ENCODE measurements at regions not wholly inside any gene's neighbourhood (a gene's known extent, or its start where the extent isn't known, plus 50 kb on each side); places are given as distances from the start of the nearest gene placed in this dataset.
"Not testable (repeated sequence)": the region's sequence is repeated elsewhere in the genome, so short reads cannot be mapped to it uniquely, and the experiment has no call there.

DNA sequence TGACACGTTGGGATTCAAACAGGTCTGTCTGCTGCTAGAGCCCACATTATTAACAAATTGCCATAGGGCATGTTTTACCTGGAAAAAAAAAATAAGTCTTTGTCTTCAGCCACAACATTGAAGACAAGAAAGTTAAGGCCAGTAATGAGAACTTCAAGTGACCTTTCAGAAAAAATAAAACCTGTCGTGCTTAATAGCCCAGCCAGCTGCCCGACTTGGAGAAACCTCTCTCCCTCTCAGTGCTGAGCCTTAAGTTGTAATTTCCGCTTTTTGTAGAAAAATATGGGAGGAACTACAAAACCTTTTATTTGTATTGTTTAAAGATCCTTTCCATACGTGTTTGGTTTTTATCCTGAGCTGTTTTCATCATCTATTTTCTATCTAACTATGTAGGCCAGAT lies 454.3 kb upstream of the SLITRK6 start:
- not testable (repeated sequence) for H3K27me3 Mint-ChIP-seq, DNase-seq, ATAC-seq, H3K27ac Mint-ChIP-seq, H3K4me3 Mint-ChIP-seq, H3K4me1 Mint-ChIP-seq, H3K9me3 Mint-ChIP-seq

DNA sequence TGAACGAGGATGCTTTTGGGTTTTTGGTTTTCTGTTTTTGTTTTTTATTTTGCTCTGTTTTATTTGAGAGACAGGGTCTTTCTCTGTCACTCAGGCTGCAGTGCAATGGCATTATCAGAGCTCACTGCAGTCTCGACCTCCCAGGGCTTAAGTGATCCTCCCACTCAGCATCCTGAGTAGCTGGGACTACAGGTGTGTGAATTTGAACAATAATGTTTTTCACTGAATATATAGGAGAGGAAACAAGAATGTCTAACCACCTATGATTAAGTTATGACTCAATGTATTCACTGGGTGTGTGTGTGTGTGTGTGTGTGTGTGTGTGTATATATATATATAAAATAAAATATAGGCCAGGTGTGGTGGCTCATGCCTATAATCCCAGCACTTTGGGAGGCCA lies 456.6 kb upstream of the SLITRK6 start:
- not testable (repeated sequence) for H3K4me3 Mint-ChIP-seq, H3K9me3 Mint-ChIP-seq, H3K27ac Mint-ChIP-seq, H3K27me3 Mint-ChIP-seq, DNase-seq, H3K4me1 Mint-ChIP-seq, ATAC-seq

DNA sequence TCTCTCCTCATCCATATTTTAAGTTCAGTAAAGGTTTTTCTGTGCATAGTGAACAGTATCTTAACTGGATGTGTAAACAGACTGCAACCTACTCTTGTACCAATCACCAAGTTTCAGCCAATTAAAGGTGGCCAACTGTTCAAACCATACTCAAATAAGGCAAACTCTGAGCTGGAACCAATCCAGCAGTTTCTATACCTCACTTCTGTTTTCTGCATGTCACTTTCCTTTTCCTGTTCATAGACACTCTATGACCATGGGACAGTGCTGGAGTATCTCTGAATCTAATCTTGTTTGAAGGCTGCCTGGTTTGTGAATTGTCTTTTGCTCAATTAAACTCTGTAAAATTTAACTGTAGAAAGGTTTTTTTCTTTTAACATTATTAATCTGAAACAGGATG lies 470.3 kb upstream of the SLITRK6 start:
- Mint-ChIP-seq H3K9me3 (peaks cover 0 to 8% of the 10 kb centered on the region in 2 donors), H3K27ac (no peak overlapping the region), H3K4me1 (no peaks in the 10 kb centered on the region)

DNA sequence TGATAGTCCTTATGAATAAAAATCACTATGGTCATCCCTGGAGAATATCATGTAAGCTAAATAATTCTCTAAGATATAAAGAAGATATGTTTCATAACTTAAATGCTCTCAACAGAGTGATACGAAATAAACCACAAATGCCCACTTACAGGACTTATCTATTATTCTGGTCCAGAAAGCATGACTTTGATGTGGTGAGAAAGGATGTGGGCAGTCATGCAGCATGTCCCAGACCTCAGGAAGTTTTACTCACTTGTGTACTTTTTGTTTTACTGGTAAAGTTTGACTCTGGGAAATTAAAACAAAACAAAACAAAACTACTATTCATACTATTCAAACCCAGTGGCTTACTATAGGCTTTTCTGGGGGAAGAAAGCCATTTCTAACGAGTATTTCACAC lies 483.2 kb upstream of the SLITRK6 start:
- no peak for DNase-seq
- Mint-ChIP-seq H3K27ac (no peak overlapping the region), H3K4me1 (no peaks in the 10 kb centered on the region), H3K27me3 (no peaks in the 10 kb centered on the region), H3K9me3 (peaks cover 0 to 1% of the 10 kb centered on the region in 2 donors), H3K4me3 (no peak overlapping the region)
- ATAC-seq: no peak

More for the DNA sequence above, 470.3 kb upstream of the SLITRK6 start:
- H3K4me3 Mint-ChIP-seq: no peak overlapping the region
- DNase-seq (no peak), ATAC-seq (no peak)
- no peaks in the 10 kb centered on the region for H3K27me3 Mint-ChIP-seq

DNA sequence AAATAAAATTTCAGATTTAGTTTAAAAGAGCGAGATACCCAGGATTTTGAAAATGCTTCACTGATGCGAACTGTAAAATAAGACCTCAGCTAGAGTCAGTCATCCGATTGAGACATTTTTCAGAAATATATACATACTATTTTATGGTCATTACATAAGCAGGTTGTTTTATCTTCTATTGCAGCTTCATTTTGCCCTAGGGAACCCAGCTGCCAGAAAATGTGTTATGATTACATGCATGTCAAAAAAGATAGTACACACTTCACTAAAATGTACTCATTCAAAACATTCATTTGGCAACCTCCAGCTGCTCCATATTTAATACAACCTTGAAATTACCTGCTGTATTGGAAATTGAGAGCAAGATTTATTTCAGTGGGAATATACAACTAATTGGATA lies 483.8 kb upstream of the SLITRK6 start:
- Mint-ChIP-seq H3K4me1 (no peaks in the 10 kb centered on the region), H3K27ac (no peak overlapping the region), H3K9me3 (no peaks in the 10 kb centered on the region), H3K27me3 (no peaks in the 10 kb centered on the region), H3K4me3 (no peak overlapping the region)
- DNase-seq (no peak), ATAC-seq (no peak)

DNA sequence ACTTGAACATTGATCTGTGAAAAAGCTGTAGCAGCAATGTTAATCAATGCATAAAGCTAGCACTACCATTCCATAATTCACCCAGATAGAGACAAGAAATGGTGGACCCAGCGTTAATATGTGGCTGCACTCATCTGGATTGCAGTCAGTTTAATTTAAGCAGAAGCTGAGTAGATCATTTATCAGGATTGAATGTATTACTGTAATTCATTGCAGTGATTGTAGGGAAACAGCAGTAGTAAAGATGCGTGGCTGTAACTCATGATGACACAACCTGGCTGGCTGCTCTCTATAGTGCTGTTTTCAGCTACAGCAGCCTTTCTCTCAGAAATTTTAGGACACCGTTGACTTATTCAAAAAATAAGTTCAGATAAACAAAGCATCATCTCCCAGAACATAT lies 499.5 kb upstream of the SLITRK6 start:
- Mint-ChIP-seq H3K4me3 (no peak overlapping the region), H3K9me3 (peaks cover 0 to 4% of the 10 kb centered on the region in 2 donors)

DNA sequence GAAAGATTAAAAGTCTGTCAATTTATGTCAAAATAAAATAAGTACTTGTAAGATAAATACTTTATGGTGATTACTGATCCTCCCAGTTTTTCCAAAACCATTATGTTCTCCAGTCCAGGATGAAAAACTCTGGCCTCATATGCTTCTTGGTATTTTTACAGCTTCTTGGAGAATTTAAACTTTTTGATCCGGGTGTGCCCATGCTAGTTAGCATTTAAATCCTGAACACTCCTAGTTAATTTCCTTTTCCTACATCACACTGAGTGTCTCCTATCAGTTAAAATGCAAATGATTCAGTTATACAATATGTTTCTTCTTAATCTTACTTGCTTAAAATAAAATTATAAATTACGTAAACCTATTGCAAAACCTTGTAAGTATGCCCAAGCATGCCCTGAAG lies 499.9 kb upstream of the SLITRK6 start:
- H3K27ac Mint-ChIP-seq: no peak overlapping the region
- no peak overlapping the region for H3K4me3 Mint-ChIP-seq
- ATAC-seq: no peak
- no peaks in the 10 kb centered on the region for H3K27me3 Mint-ChIP-seq
- no peak for DNase-seq
- H3K9me3 Mint-ChIP-seq: peaks cover 0 to 4% of the 10 kb centered on the region in 2 donors
- H3K4me1 Mint-ChIP-seq: no peaks in the 10 kb centered on the region

More for the DNA sequence above, 499.5 kb upstream of the SLITRK6 start:
- Mint-ChIP-seq H3K27me3 (no peaks in the 10 kb centered on the region), H3K4me1 (no peaks in the 10 kb centered on the region), H3K27ac (no peak overlapping the region)
- ATAC-seq (no peak), DNase-seq (no peak)

DNA sequence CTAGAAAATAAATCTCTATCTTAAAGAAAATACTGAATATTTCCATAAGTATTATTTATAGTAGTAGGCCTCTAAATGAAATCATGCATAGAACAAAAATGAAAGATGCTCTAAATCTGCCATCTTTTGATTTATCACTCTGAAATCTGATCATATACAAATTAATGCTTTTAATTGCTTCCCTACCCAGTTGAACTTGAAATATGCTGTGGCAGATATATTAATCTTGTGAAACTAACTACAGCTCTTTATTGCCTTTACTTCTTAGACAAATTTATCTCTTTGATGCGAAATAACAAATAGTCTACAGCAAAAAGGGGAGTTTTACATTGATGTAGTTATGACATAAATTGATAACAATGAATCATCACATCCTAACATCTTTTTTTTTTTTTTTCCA lies 510.7 kb upstream of the SLITRK6 start:
- Mint-ChIP-seq H3K4me1 (no peaks in the 10 kb centered on the region), H3K27me3 (no peaks in the 10 kb centered on the region), H3K4me3 (no peak overlapping the region), H3K9me3 (no peaks in the 10 kb centered on the region), H3K27ac (no peak overlapping the region)
- no peak for ATAC-seq
- DNase-seq: no peak

DNA sequence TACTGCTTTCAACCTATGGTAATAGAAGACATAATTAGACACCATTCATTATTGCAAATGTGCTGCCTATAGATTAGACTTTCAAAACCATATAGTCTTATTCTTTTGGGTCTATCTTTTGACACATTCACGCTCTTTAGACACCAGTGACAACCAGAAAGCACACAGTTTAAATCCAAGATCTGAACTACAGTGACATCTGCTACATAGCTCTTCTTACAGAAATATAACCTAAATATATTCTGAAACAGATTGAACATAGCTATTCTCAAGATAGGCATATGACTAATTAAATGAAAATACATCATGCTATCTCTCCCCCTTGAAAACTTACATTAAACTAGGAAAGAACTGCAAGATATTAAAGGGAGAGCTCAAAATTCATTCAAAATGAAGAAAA lies 514.2 kb upstream of the SLITRK6 start:
- ATAC-seq (no peak), DNase-seq (no peak)

DNA sequence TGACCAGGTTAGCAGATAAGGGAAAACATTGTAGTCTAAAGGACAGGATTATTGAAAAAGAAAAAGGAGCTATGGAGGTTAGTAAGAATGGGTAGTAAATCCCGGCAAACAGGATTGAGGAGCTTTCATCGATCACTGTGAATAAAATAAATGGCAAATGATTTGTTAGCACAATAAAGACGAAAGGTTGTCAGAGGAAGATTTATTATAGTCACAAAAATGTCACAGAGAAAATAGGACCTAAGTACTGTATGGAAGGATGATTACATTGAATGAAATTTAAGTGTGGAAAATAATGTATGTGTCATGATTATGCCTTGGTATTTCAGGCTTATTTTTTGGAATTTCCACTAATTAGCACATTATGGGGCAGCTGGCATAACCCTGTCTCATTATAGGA lies 519.2 kb upstream of the SLITRK6 start:
- H3K9me3 Mint-ChIP-seq: peaks cover 0 to 9% of the 10 kb centered on the region in 2 donors
- no peak overlapping the region for H3K4me3 Mint-ChIP-seq
- ATAC-seq (no peak), DNase-seq (no peak)
- no peaks in the 10 kb centered on the region for H3K4me1 Mint-ChIP-seq
- H3K27ac Mint-ChIP-seq: no peak overlapping the region
- H3K27me3 Mint-ChIP-seq: no peaks in the 10 kb centered on the region

More for the DNA sequence above, 514.2 kb upstream of the SLITRK6 start:
- H3K4me1 Mint-ChIP-seq: no peaks in the 10 kb centered on the region
- no peak overlapping the region for H3K27ac Mint-ChIP-seq
- peaks cover 0 to 9% of the 10 kb centered on the region in 2 donors for H3K9me3 Mint-ChIP-seq
- no peaks in the 10 kb centered on the region for H3K27me3 Mint-ChIP-seq
- no peak overlapping the region for H3K4me3 Mint-ChIP-seq

DNA sequence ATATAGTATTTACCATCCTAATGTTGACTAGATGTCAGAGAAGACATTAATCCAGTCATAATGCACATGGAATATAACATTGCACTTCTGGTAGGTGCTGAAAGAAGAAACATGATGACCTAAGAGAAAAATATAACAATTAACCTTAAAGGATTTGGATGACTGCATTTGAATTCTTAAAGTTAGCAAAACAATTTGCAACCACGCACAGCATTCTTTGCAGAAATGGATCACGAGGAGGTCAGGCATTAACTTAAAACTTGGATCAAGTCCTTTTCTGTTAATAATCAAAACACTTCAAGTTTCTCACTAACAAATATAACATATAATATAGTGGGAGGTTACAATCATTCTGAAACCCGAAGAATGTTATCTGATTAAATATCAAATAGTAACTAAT lies 525.0 kb upstream of the SLITRK6 start:
- no peaks in the 10 kb centered on the region for H3K4me1 Mint-ChIP-seq
- DNase-seq (no peak), ATAC-seq (no peak)
- no peak overlapping the region for H3K27ac Mint-ChIP-seq
- no peak overlapping the region for H3K4me3 Mint-ChIP-seq
- peaks cover 9 to 16% of the 10 kb centered on the region in 2 donors for H3K9me3 Mint-ChIP-seq
- H3K27me3 Mint-ChIP-seq: no peaks in the 10 kb centered on the region

DNA sequence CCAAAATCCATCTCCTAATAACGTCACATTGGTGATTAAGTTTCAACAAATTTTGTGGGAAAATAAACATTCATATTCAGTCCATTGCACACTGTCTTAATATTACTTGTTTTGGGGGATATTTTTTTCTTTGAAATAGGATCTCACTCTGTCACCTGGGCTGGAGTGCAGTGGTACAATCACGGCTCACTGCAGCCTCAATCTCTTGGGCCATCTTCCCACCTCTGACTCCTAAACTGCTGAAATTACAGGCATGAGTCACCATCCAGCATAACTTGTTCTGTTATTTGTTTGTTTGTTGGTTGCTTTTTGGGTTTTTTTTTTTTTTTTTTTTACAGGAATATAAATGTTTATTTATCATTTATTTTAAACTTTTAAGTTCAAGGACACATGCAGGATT lies 556.1 kb upstream of the SLITRK6 start:
- no peak overlapping the region for H3K27ac Mint-ChIP-seq
- H3K4me1 Mint-ChIP-seq: no peaks in the 10 kb centered on the region
- ATAC-seq (no peak), DNase-seq (no peak)
- no peaks in the 10 kb centered on the region for H3K27me3 Mint-ChIP-seq
- peaks cover 0 to 4% of the 10 kb centered on the region in 2 donors for H3K9me3 Mint-ChIP-seq
- H3K4me3 Mint-ChIP-seq: no peak overlapping the region

DNA sequence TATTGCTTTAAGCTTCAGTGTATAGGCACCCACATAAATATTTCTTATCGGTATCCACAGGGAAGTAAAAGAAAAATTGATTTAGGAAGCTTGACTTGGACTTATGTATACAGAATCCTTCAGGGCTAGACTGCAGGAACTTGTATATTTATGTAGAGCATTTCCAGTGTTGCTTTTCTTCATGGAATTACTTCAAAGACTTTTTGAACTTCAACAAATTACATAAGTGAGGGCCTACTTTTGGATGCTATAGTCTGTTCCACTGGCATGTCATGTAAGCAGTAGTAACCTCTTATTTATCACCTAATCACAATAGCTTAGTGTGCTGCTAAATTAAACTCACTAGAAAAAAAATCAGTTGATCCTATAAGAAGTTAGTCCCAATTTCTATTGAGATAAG lies 557.9 kb upstream of the SLITRK6 start:
- ATAC-seq (no peak), DNase-seq (no peak)
- Mint-ChIP-seq H3K9me3 (peaks cover 4 to 15% of the 10 kb centered on the region in 2 donors), H3K27me3 (no peaks in the 10 kb centered on the region), H3K4me1 (no peaks in the 10 kb centered on the region), H3K27ac (no peak overlapping the region), H3K4me3 (no peak overlapping the region)

DNA sequence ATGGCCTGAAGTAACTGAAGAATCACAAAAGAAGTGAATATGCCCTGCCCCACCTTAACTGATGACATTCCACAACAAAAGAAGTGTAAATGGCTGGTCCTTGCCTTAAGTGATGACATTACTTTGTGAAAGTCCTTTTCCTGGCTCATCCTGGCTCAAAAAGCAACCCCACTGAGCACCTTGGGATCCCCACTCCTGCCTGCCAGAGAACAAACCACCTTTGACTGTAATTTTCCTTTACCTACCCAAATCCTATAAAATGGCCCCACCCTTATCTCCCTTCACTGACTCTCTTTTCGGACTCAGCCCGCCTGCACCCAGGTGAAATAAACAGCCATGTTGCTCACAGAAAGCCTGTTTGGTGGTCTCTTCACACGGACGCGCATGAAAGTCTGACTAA lies 564.5 kb upstream of the SLITRK6 start:
- H3K27ac Mint-ChIP-seq, H3K4me1 Mint-ChIP-seq, H3K4me3 Mint-ChIP-seq, ATAC-seq, H3K27me3 Mint-ChIP-seq, DNase-seq: not testable (repeated sequence)
- H3K9me3 Mint-ChIP-seq: peaks cover 4 to 30% of the 10 kb centered on the region in 2 donors

DNA sequence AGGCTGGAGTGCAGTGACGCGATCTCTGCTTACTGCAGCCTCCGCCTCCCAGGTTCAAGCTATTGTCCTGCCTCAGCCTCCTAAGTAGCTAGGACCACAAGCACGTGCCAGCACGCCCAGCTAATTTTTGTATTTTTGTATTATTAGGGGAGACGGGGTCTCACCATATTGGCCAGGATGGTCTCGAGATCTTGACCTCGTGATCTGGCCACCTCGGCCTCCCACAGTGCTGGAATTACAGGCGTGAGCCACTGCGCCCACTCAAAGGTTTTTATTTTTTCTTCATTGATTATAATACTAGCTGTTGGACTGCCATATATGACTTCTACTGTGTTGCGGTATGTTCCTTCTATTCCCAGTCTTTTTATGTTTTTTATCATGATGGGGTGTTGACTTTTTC lies 569.7 kb upstream of the SLITRK6 start:
- Mint-ChIP-seq H3K4me1 (no peaks in the 10 kb centered on the region), H3K27me3 (no peaks in the 10 kb centered on the region), H3K9me3 (peaks cover 0 to 8% of the 10 kb centered on the region in 2 donors), H3K27ac (no peak overlapping the region), H3K4me3 (no peak overlapping the region)
- no peak for ATAC-seq
- no peak for DNase-seq

DNA sequence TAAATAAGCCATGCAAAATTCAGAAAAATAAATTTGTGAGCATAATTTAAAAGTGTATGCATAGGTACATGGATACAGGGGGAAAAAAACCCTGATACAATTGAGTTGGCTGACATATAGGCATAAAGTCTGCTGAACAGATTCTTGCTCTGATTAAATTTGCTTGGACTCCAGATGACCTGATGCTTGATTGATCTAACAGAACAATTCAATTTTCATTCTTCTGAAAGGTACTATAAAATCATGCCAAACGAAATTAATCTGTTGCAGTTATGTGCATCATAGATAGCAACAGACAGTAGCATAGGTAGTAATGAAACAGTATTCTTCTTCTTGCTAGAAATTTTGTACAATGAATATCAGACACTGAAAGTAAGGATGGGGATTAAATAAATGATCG lies 578.2 kb upstream of the SLITRK6 start:
- DNase-seq (no peak), ATAC-seq (no peak)
- no peaks in the 10 kb centered on the region for H3K27me3 Mint-ChIP-seq
- no peak overlapping the region for H3K4me3 Mint-ChIP-seq
- H3K4me1 Mint-ChIP-seq: no peaks in the 10 kb centered on the region
- H3K27ac Mint-ChIP-seq: no peak overlapping the region
- H3K9me3 Mint-ChIP-seq: peaks cover 0 to 4% of the 10 kb centered on the region in 2 donors

DNA sequence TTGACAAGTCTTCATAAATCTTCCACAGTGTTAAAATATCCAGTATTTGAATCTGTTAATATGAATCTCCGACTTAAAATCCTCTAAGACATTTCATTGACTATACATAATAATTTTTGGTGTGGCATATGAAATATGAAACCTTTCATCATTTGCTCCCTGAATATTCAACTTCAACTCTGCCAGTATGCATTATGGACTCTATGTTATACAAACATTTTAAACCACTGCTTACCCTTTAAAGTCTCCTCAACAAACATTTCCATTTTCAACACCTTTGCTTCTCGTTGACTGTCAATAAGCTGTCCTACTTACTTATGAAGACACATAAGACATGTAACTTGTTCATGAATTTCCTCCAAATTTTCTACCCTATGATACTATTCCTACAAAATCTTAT lies 579.4 kb upstream of the SLITRK6 start:
- DNase-seq: no peak
- Mint-ChIP-seq H3K9me3 (no peaks in the 10 kb centered on the region), H3K4me1 (no peaks in the 10 kb centered on the region), H3K27me3 (no peaks in the 10 kb centered on the region), H3K27ac (no peak overlapping the region), H3K4me3 (no peak overlapping the region)
- ATAC-seq: no peak

Measured in stimulated activated naive CD8-positive, alpha-beta T cell treated with anti-CD3 and anti-CD28 coated beads, Interleukin-15, amount 100 ng/mL, for 72 hours (primary cell).